H9 (cell line): ENCODE measurements at regions not wholly inside any gene's neighbourhood (a gene's known extent, or its start where the extent isn't known, plus 50 kb on each side); places are given as distances from the start of the nearest gene placed in this dataset.

Experiments used
- DNase-seq: peaks from one replicate; pipeline ENCODE4 v3.0.0-alpha.2; 2017
- H2AFZ ChIP-seq: one replicate; pipeline ENCODE4 v1.6.1; 2013; ENCODE audit warnings: mild to moderate bottlenecking, low read length, control low read depth, moderate library complexity
- H2AK5ac ChIP-seq: 2 replicates; pipeline ENCODE4 v1.6.1; 2013; ENCODE audit warnings: low read length, control low read depth, mixed read lengths; ENCODE audit not compliant: insufficient read length
- H2BK120ac ChIP-seq: one replicate; pipeline ENCODE4 v1.6.1; 2013; ENCODE audit warnings: low read depth, mild to moderate bottlenecking, low read length, control low read depth, inconsistent platforms; ENCODE audit not compliant: poor library complexity, severe bottlenecking
- H2BK12ac ChIP-seq: 2 replicates; pipeline ENCODE4 v1.6.1; 2013; ENCODE audit warnings: low read length, control low read depth, mixed read lengths, low read depth; ENCODE audit not compliant: insufficient read length
- H2BK15ac ChIP-seq: 2 replicates; pipeline ENCODE4 v1.6.1; 2013; ENCODE audit warnings: low read depth, low read length, control low read depth
- H2BK20ac ChIP-seq: one replicate; pipeline ENCODE4 v1.6.1; 2013; ENCODE audit warnings: low read depth, mild to moderate bottlenecking, low read length, control low read depth, inconsistent platforms; ENCODE audit not compliant: poor library complexity, severe bottlenecking
- H2BK5ac ChIP-seq: 2 replicates; pipeline ENCODE4 v1.6.1; 2013; ENCODE audit warnings: low read length, control low read depth, mixed read lengths; ENCODE audit not compliant: insufficient read length
- H3K14ac ChIP-seq: 2 replicates; pipeline ENCODE4 v1.6.1; 2013; ENCODE audit warnings: low read length, control low read depth; ENCODE audit not compliant: insufficient read depth
- H3K18ac ChIP-seq: 2 replicates; pipeline ENCODE4 v1.6.1; 2013; ENCODE audit warnings: low read depth, mild to moderate bottlenecking, mixed read lengths, low read length, control low read depth; ENCODE audit not compliant: insufficient read length
- H3K23ac ChIP-seq: 2 replicates; pipeline ENCODE4 v1.6.1; 2013; ENCODE audit warnings: low read length, control low read depth, mixed read lengths, low read depth; ENCODE audit not compliant: insufficient read length
- H3K23me2 ChIP-seq: 2 replicates; pipeline ENCODE4 v1.6.1; 2013; ENCODE audit warnings: low read depth, mild to moderate bottlenecking, mixed read lengths, low read length, control low read depth; ENCODE audit not compliant: insufficient read length, poor library complexity, severe bottlenecking
- H3K27ac ChIP-seq: 2 replicates; pipeline ENCODE4 v1.5.1; 2013; ENCODE audit warnings: low read length, control low read depth, mixed read lengths, low read depth; ENCODE audit not compliant: insufficient read length
- H3K27me3 ChIP-seq: 2 replicates; pipeline ENCODE4 v1.6.1; 2013; ENCODE audit warnings: low read length, control low read depth, inconsistent platforms; ENCODE audit not compliant: insufficient read depth
- H3K4ac ChIP-seq: 2 replicates; pipeline ENCODE4 v1.6.1; 2013; ENCODE audit warnings: low read depth, mild to moderate bottlenecking, control low read depth, inconsistent platforms, low read length, moderate library complexity
- H3K4me1 ChIP-seq: 2 replicates; pipeline ENCODE4 v1.6.1; 2013; ENCODE audit warnings: low read length, control low read depth, inconsistent platforms; ENCODE audit not compliant: insufficient read depth
- H3K4me2 ChIP-seq: 2 replicates; pipeline ENCODE4 v1.6.1; 2013; ENCODE audit warnings: low read length, control low read depth, mixed read lengths; ENCODE audit not compliant: insufficient read length, insufficient read depth
- H3K56ac ChIP-seq: 2 replicates; pipeline ENCODE4 v1.6.1; 2013; ENCODE audit warnings: low read depth, mild to moderate bottlenecking, mixed read lengths, low read length, control low read depth; ENCODE audit not compliant: insufficient read length
- H3K79me1 ChIP-seq: 2 replicates; pipeline ENCODE4 v1.6.1; 2013; ENCODE audit warnings: low read depth, mild to moderate bottlenecking, moderate library complexity, low read length, control low read depth, inconsistent platforms; ENCODE audit not compliant: insufficient read depth, poor library complexity, severe bottlenecking
- H3K79me2 ChIP-seq: 2 replicates; pipeline ENCODE4 v1.6.1; 2013; ENCODE audit warnings: low read length, control low read depth, inconsistent platforms; ENCODE audit not compliant: insufficient read depth
- H3K9ac ChIP-seq: 2 replicates; pipeline ENCODE4 v1.6.1; 2013; ENCODE audit warnings: low read length, control low read depth, mixed read lengths; ENCODE audit not compliant: insufficient read length; ENCODE audit errors: extremely low read depth
- H3K9me3 ChIP-seq: one replicate; pipeline ENCODE4 v1.6.1; 2013; ENCODE audit warnings: low read depth, low read length, inconsistent platforms; ENCODE audit not compliant: control insufficient read depth
- H3T11ph ChIP-seq: one replicate; pipeline ENCODE4 v1.6.1; 2013; ENCODE audit warnings: mild to moderate bottlenecking, low read length, control low read depth, inconsistent platforms
- H4K20me1 ChIP-seq: one replicate; pipeline ENCODE4 v1.6.1; 2013; ENCODE audit not compliant: control insufficient read depth, insufficient read length, insufficient read depth
- H4K5ac ChIP-seq: 2 replicates; pipeline ENCODE4 v1.6.1; 2013; ENCODE audit warnings: low read depth, mild to moderate bottlenecking, mixed read lengths, low read length, control low read depth; ENCODE audit not compliant: insufficient read length
- H4K8ac ChIP-seq: replicated peaks from 2 replicates; pipeline ENCODE4 v1.6.1; 2013; ENCODE audit warnings: low read length, control low read depth, mixed read lengths, low read depth; ENCODE audit not compliant: insufficient read length
- H4K91ac ChIP-seq: 2 replicates; pipeline ENCODE4 v1.6.1; 2013; ENCODE audit warnings: low read depth, mild to moderate bottlenecking, moderate library complexity, mixed read lengths, low read length, control low read depth; ENCODE audit not compliant: insufficient read length
- H3K27ac Mint-ChIP-seq, 3 experiments: 2 replicates in 2 of 3; 3 replicates in 1 of 3; pipeline ENCODE4 v1.8.0; 2020 to 2021; ENCODE audit warnings: mixed read lengths in 3 of 3, mild to moderate bottlenecking in 1 of 3, moderate library complexity in 1 of 3
- H3K27me3 Mint-ChIP-seq: 2 replicates; pipeline ENCODE4 v1.8.0; 2021; ENCODE audit warnings: low read depth, mild to moderate bottlenecking, moderate library complexity, mixed read lengths
- H3K36me3 Mint-ChIP-seq, 3 experiments: 2 replicates in 2 of 3; 3 replicates in 1 of 3; pipeline ENCODE4 v1.8.0; 2020 to 2021; ENCODE audit warnings: low read depth in 3 of 3, mixed read lengths in 3 of 3; ENCODE audit not compliant: insufficient read depth in 1 of 3
- H3K4me1 Mint-ChIP-seq, 2 experiments: 2 replicates each; pipeline ENCODE4 v1.8.0; 2020; ENCODE audit warnings: mixed read lengths in 2 of 2
- H3K4me3 Mint-ChIP-seq, 2 experiments: 2 replicates in 1 of 2; 3 replicates in 1 of 2; pipeline ENCODE4 v1.8.0; 2020 to 2021; ENCODE audit warnings: mild to moderate bottlenecking in 2 of 2, mixed read lengths in 2 of 2, moderate library complexity in 1 of 2
- H3K9me3 Mint-ChIP-seq, 2 experiments: 2 replicates in 1 of 2; 3 replicates in 1 of 2; pipeline ENCODE4 v1.8.0; 2020; ENCODE audit warnings: mild to moderate bottlenecking in 2 of 2, mixed read lengths in 2 of 2, moderate library complexity in 1 of 2
- CTCF ChIP-seq: fragments of 200-600 bp; sonication (generic); conservative IDR thresholded peaks from 3 replicates; pipeline ENCODE4 v1.8.0; 2021; ENCODE audit warnings: antibody characterized with exemption, mild to moderate bottlenecking
- WGBS: extraction: QIAGEN DNeasy Blood & Tissue Kit; methylation state at CpG from one replicate; pipeline ENCODE4 v1.1.7; 2013; ENCODE audit warnings: missing lambda C conversion rate, low lambda C conversion rate, mixed read lengths; ENCODE audit not compliant: insufficient read length; ENCODE audit errors: extremely low coverage; 5-methylcytosine and 5-hydroxymethylcytosine counted together

- Histone ChIP-seq H3K79me1 (no peaks in the 10 kb centered on the region), H3K9me3 (no peaks in the 10 kb centered on the region), H3K23me2 (no peaks in the 10 kb centered on the region), H3K56ac (no peak overlapping the region), H2BK20ac (no peak overlapping the region), H2BK12ac (no peak overlapping the region), H3K23ac (no peak overlapping the region), H2BK15ac (no peak overlapping the region), H3K79me2 (no peaks in the 10 kb centered on the region), H4K5ac (no peak overlapping the region), H2AFZ (no peak overlapping the region), H2BK120ac (no peak overlapping the region), H3K4me2 (no peak overlapping the region), H2AK5ac (no peak overlapping the region), H3K18ac (no peak overlapping the region), H3K27ac (no peak overlapping the region), H4K8ac (no peak overlapping the region), H3K27me3 (no peaks in the 10 kb centered on the region), H4K20me1 (no peaks in the 10 kb centered on the region), H3K9ac (no peak overlapping the region), H3K4ac (no peak overlapping the region), H3T11ph (no peak overlapping the region), H2BK5ac (no peak overlapping the region), H3K4me1 (no peaks in the 10 kb centered on the region), H4K91ac (no peak overlapping the region), H3K14ac (no peak overlapping the region)
- peaks cover 28 to 29% of the 10 kb centered on the region in 2 experiments for H3K9me3 Mint-ChIP-seq
- no peak for TF ChIP-seq CTCF
- H3K27me3 Mint-ChIP-seq: peaks cover 4% of the 10 kb centered on the region
- H3K27ac Mint-ChIP-seq: no peak overlapping the region; a peak in 1 of 7 replicates
- H3K4me1 Mint-ChIP-seq: peaks cover 14 to 15% of the 10 kb centered on the region in 2 experiments
- WGBS: no CpG with 5 or more reads among the region's 3 CpGs
- peaks cover 7 to 24% (median 16%) of the 10 kb centered on the region in 3 experiments for H3K36me3 Mint-ChIP-seq
- no peak for DNase-seq
- H3K4me3 Mint-ChIP-seq: no peak overlapping the region
These were observed 76.9 kb upstream of the SLCO2A1 start for GRCh38 chr3:134106580-134106979.
